ENCODE measurements at regions not wholly inside any gene's neighbourhood (a gene's known extent, or its start where the extent isn't known, plus 50 kb on each side); places are given as distances from the start of the nearest gene placed in this dataset.

- FAIRE-seq (no peak), DNase-seq (ENCODE audit: low read depth, low spot score) (no peak)
- no peaks in the 10 kb centered on the region for H3K36me3 ChIP-seq (ENCODE audit: control insufficient read depth in 2 of 2, extremely low read depth in 1 of 2, insufficient read depth in 2 of 2, low read length in 2 of 2)
- intact Hi-C loops (cut with micrococcal nuclease), result no loop called here
- H3K4me3 ChIP-seq (replicated peaks in 1 of 3; ENCODE audit: insufficient read depth in 1 of 3, low read depth in 1 of 3, low read length in 3 of 3), result no peak overlapping the region
- ChIA-PET CTCF (interaction anchor here (1.2 kb wide), 1 partner anchor 475 kb away, joined by 3 read pairs; no protein-coding TSS in a partner anchor), POLR2A (no interaction called here)
- no peaks in the 10 kb centered on the region for H3K9me3 ChIP-seq (replicated peaks; ENCODE audit: control insufficient read depth, insufficient read depth, low read length)
- H4K20me1 ChIP-seq (replicated peaks; ENCODE audit: control insufficient read depth, extremely low read depth, insufficient read depth, low read length), result no peaks in the 10 kb centered on the region
- no peaks in the 10 kb centered on the region for H3K4me1 ChIP-seq (ENCODE audit: control insufficient read depth, extremely low read depth, insufficient read depth, low read length)
- H3K4me2 ChIP-seq (ENCODE audit: insufficient read depth, low read length), result no peak overlapping the region
- dilution Hi-C loops (cut with MboI; ENCODE audit: extremely low pct_ligation_motif_present, low sequenced_read_pairs), result no loop called here
- no peak overlapping the region for H2AFZ ChIP-seq (ENCODE audit: low read depth, low read length)
- no peaks in the 10 kb centered on the region for H3K9me1 ChIP-seq (replicated peaks; ENCODE audit: control insufficient read depth, extremely low read depth, insufficient read depth, low read length)
- H3K27me3 ChIP-seq (ENCODE audit: control insufficient read depth in 2 of 2, insufficient read depth in 2 of 2, low read length in 2 of 2), result peaks cover 35 to 37% of the 10 kb centered on the region in 2 experiments
- no peaks in the 10 kb centered on the region for H3K79me2 ChIP-seq (ENCODE audit: control insufficient read depth, insufficient read depth, low read length)
- no peak overlapping the region for H3K27ac ChIP-seq (ENCODE audit: insufficient read depth, low read depth, low read length)
- H3K9ac ChIP-seq (replicated peaks; ENCODE audit: extremely low read depth, insufficient read depth, low read length), result no peak overlapping the region
- TF ChIP-seq POLR2A (IDR thresholded peaks at IDR 0.05; ENCODE audit: low read depth, low read length) (no peak), MAX (IDR thresholded peaks at IDR 0.05; ENCODE audit: insufficient read depth, insufficient read length) (no peak), JUN (IDR thresholded peaks at IDR 0.05; ENCODE audit: borderline replicate concordance, insufficient read depth, insufficient read length, low read depth) (no peak), GATA2 (IDR thresholded peaks at IDR 0.05; ENCODE audit: insufficient read depth, insufficient read length, low read depth, low read length) (no peak), MYC (IDR thresholded peaks at IDR 0.05; ENCODE audit: low read depth, low read length) (no peak), POLR2AphosphoS5 (IDR thresholded peaks at IDR 0.05; ENCODE audit: insufficient read depth, low read depth, low read length) (no peak), FOS (IDR thresholded peaks at IDR 0.05; ENCODE audit: borderline replicate concordance, insufficient read depth, low read length) (no peak), CTCF (IDR thresholded peaks at IDR 0.05; ENCODE audit: extremely low read depth in 1 of 2, insufficient read depth in 1 of 2, low read depth in 1 of 2, low read length in 2 of 2) (no peak), EZH2 (IDR thresholded peaks at IDR 0.05; ENCODE audit: borderline replicate concordance, low read depth, low read length, severe bottlenecking) (no peak)
- no TSS peak for BruUV-seq (replicated peaks)
Measured at GRCh38 chr10:100620087-100620835, 84.5 kb downstream of the HIF1AN start.

All from endothelial cell of umbilical vein (primary cell).